CD14-positive monocyte (primary cell): ENCODE measurements at regions not wholly inside any gene's neighbourhood (a gene's known extent, or its start where the extent isn't known, plus 50 kb on each side); places are given as distances from the start of the nearest gene placed in this dataset.
"Not testable (repeated sequence)": the region's sequence is repeated elsewhere in the genome, so short reads cannot be mapped to it uniquely, and the experiment has no call there.

Source experiments
- DNase-seq, 3 donors: peaks; one replicate each; pipeline ENCODE4 v3.0.0-alpha.2; 2011 to 2022
- H2AFZ ChIP-seq: 2 replicates; pipeline ENCODE4 v1.6.0; 2012; ENCODE audit warnings: mild to moderate bottlenecking, low read depth, low read length, inconsistent platforms; ENCODE audit not compliant: insufficient read depth, poor library complexity, severe bottlenecking
- H3K27ac ChIP-seq, 2 donors: 1 replicate in 1 of 2; 2 replicates in 1 of 2; pipeline ENCODE4 v1.5.1; 2012 to 2013; ENCODE audit warnings: low read length in 2 of 2, control low read depth in 1 of 2, inconsistent platforms in 1 of 2, low read depth in 1 of 2, mild to moderate bottlenecking in 1 of 2
- H3K27me3 ChIP-seq, 2 donors: one replicate each; pipeline versions ENCODE4 v1.6.0 to v1.6.1; 2011 to 2013; ENCODE audit warnings: low read length in 2 of 2; ENCODE audit not compliant: control insufficient read depth in 2 of 2, insufficient read depth in 2 of 2
- H3K36me3 ChIP-seq, 2 donors: replicated peaks in 1 of 2; 1 replicate in 1 of 2; 2 replicates in 1 of 2; pipeline versions ENCODE4 v1.5.1 to v1.6.1; 2012 to 2013; ENCODE audit warnings: low read length in 2 of 2, control low read depth in 1 of 2, inconsistent platforms in 1 of 2, mild to moderate bottlenecking in 1 of 2; ENCODE audit not compliant: insufficient read depth in 2 of 2, control insufficient read depth in 1 of 2
- H3K4me1 ChIP-seq, 2 donors: 1 replicate in 1 of 2; 2 replicates in 1 of 2; pipeline versions ENCODE4 v1.5.1 to v1.6.1; 2012 to 2013; ENCODE audit warnings: low read length in 2 of 2, control low read depth in 1 of 2, inconsistent platforms in 1 of 2, mild to moderate bottlenecking in 1 of 2, moderate library complexity in 1 of 2; ENCODE audit not compliant: insufficient read depth in 2 of 2, control insufficient read depth in 1 of 2
- H3K4me2 ChIP-seq: replicated peaks from 2 replicates; pipeline ENCODE3; 2012; ENCODE audit warnings: low read length, moderate library complexity, mild to moderate bottlenecking; ENCODE audit not compliant: poor library complexity, severe bottlenecking; ENCODE audit errors: extremely low read depth
- H3K4me3 ChIP-seq, 3 experiments: fragments of 200-600 bp in 1 of 3; sonication (generic) in 1 of 3; replicated peaks in 1 of 3; 1 replicate in 2 of 3; 2 replicates in 1 of 3; pipeline ENCODE4 v1.5.1; 2011 to 2013; ENCODE audit warnings: low read length in 3 of 3, mild to moderate bottlenecking in 3 of 3, control low read depth in 2 of 3, low read depth in 2 of 3, inconsistent platforms in 1 of 3, moderate library complexity in 1 of 3
- H3K79me2 ChIP-seq: 2 replicates; pipeline ENCODE4 v1.6.0; 2012; ENCODE audit warnings: mild to moderate bottlenecking, control low read depth, inconsistent platforms, low read length, moderate library complexity; ENCODE audit not compliant: insufficient read depth
- H3K9ac ChIP-seq: 2 replicates; pipeline ENCODE4 v1.6.0; 2017; ENCODE audit warnings: low read length, mild to moderate bottlenecking; ENCODE audit not compliant: insufficient read depth, poor library complexity, severe bottlenecking
- H3K9me3 ChIP-seq, 2 donors: replicated peaks in 1 of 2; 1 replicate in 1 of 2; 2 replicates in 1 of 2; pipeline versions ENCODE4 v1.5.1 to v1.6.1; 2012 to 2013; ENCODE audit warnings: low read length in 2 of 2, control low read depth in 1 of 2; ENCODE audit not compliant: control insufficient read depth in 1 of 2, insufficient read depth in 1 of 2
- H4K20me1 ChIP-seq: 2 replicates; pipeline ENCODE4 v1.6.0; 2012; ENCODE audit warnings: mild to moderate bottlenecking, low read length, control low read depth, moderate library complexity; ENCODE audit not compliant: insufficient read depth
- H3K27ac Mint-ChIP-seq, 7 donors: one replicate each; pipeline ENCODE4 v1.8.0; 2020; ENCODE audit warnings: mild to moderate bottlenecking in 7 of 7, mixed read lengths in 7 of 7, moderate library complexity in 6 of 7, inconsistent platforms in 2 of 7
- H3K27me3 Mint-ChIP-seq, 3 donors: one replicate each; pipeline ENCODE4 v1.8.0; 2021 to 2022; ENCODE audit warnings: low read depth in 3 of 3, mild to moderate bottlenecking in 3 of 3, mixed read lengths in 3 of 3, moderate library complexity in 3 of 3, inconsistent platforms in 1 of 3
- H3K36me3 Mint-ChIP-seq, 2 donors: one replicate each; pipeline ENCODE4 v1.8.0; 2020; ENCODE audit warnings: mixed read lengths in 2 of 2, inconsistent platforms in 1 of 2, mild to moderate bottlenecking in 1 of 2
- H3K4me1 Mint-ChIP-seq: one replicate; pipeline ENCODE4 v1.8.0; 2020; ENCODE audit warnings: mild to moderate bottlenecking, mixed read lengths
- H3K4me3 Mint-ChIP-seq, 2 donors: one replicate each; pipeline ENCODE4 v1.8.0; 2020; ENCODE audit warnings: mild to moderate bottlenecking in 2 of 2, mixed read lengths in 2 of 2, moderate library complexity in 1 of 2
- H3K9me3 Mint-ChIP-seq, 7 donors: one replicate each; pipeline ENCODE4 v1.8.0; 2020 to 2022; ENCODE audit warnings: mixed read lengths in 7 of 7, mild to moderate bottlenecking in 6 of 7, moderate library complexity in 6 of 7, inconsistent platforms in 2 of 7
- WGBS: methylation state at CpG from one replicate; pipeline ENCODE4 v1.1.5; 2013; ENCODE audit warnings: missing lambda C conversion rate; ENCODE audit not compliant: insufficient coverage; 5-methylcytosine and 5-hydroxymethylcytosine counted together
- intact Hi-C, 2 donors: fragments of 100-400 bp; cut with micrococcal nuclease; formaldehyde crosslinking; loops; one replicate each; pipeline versions ENCODE4 v1.15.0 to v1.15.1; 2023
- TF ChIP-seq, protein P1 (sequence below): fragments of 200-600 bp; IDR thresholded peaks from one replicate; pipeline ENCODE4 v1.8.0; 2022; ENCODE audit warnings: antibody characterized with exemption, mild to moderate bottlenecking

GRCh38 chr3:34056951-34057390 is 258.5 kb downstream of the PDCD6IP start:
- peaks cover 18% of the 10 kb centered on the region for H3K4me1 Mint-ChIP-seq
- no peaks in the 10 kb centered on the region for H3K27me3 ChIP-seq
- peaks cover 2 to 13% (median 4%) of the 10 kb centered on the region in 7 donors for H3K9me3 Mint-ChIP-seq
- TF ChIP-seq, protein P1, sequence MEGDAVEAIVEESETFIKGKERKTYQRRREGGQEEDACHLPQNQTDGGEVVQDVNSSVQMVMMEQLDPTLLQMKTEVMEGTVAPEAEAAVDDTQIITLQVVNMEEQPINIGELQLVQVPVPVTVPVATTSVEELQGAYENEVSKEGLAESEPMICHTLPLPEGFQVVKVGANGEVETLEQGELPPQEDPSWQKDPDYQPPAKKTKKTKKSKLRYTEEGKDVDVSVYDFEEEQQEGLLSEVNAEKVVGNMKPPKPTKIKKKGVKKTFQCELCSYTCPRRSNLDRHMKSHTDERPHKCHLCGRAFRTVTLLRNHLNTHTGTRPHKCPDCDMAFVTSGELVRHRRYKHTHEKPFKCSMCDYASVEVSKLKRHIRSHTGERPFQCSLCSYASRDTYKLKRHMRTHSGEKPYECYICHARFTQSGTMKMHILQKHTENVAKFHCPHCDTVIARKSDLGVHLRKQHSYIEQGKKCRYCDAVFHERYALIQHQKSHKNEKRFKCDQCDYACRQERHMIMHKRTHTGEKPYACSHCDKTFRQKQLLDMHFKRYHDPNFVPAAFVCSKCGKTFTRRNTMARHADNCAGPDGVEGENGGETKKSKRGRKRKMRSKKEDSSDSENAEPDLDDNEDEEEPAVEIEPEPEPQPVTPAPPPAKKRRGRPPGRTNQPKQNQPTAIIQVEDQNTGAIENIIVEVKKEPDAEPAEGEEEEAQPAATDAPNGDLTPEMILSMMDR, result no peak
- no peaks in the 10 kb centered on the region for H3K36me3 ChIP-seq
- 31% methylated on average over 1 of the region's 3 CpGs for WGBS
- DNase-seq, result peak in 1 of 3 donors; percentile 18
- H3K4me3 ChIP-seq, result peak overlapping the region in 1 of 3 experiments; percentile 38
- peak overlapping the region in 1 of 2 donors; percentile 18 for H3K27ac ChIP-seq
- no peaks in the 10 kb centered on the region for H3K79me2 ChIP-seq
- H3K9me3 ChIP-seq, result no peaks in the 10 kb centered on the region
- H3K36me3 Mint-ChIP-seq, result no peaks in the 10 kb centered on the region
- H3K4me2 ChIP-seq, result peak overlapping the region; percentile 15
- no peaks in the 10 kb centered on the region for H4K20me1 ChIP-seq
- H2AFZ ChIP-seq, result peak overlapping the region; percentile 37
- H3K4me3 Mint-ChIP-seq, result peak overlapping the region in 1 of 2 donors; percentile 75
- H3K27me3 Mint-ChIP-seq, result peaks cover 0 to 2% (median 2%) of the 10 kb centered on the region in 3 donors
- no peak overlapping the region for H3K9ac ChIP-seq
- peaks cover 3 to 15% of the 10 kb centered on the region in 2 donors for H3K4me1 ChIP-seq
- intact Hi-C loops, result no loop called here
- peak overlapping the region in 4 of 7 donors; percentile 18 to 40 (median 32) for H3K27ac Mint-ChIP-seq

GRCh38 chr3:34060995-34061394 is 262.6 kb downstream of the PDCD6IP start:
- H3K36me3 ChIP-seq, H3K4me3 Mint-ChIP-seq, DNase-seq, H3K27ac Mint-ChIP-seq, H3K4me2 ChIP-seq, H3K27me3 Mint-ChIP-seq, intact Hi-C loops, H3K9ac ChIP-seq, H3K79me2 ChIP-seq, H2AFZ ChIP-seq, H4K20me1 ChIP-seq, H3K36me3 Mint-ChIP-seq, H3K4me3 ChIP-seq, H3K27ac ChIP-seq, H3K9me3 ChIP-seq, H3K27me3 ChIP-seq: not testable (repeated sequence)
- WGBS, result no CpG with 5 or more reads among the region's 1 CpG
- Mint-ChIP-seq H3K9me3 (peaks cover 3 to 13% (median 7%) of the 10 kb centered on the region in 7 donors), H3K4me1 (peaks cover 16% of the 10 kb centered on the region)
- H3K4me1 ChIP-seq, result peaks cover 3 to 14% of the 10 kb centered on the region in 2 donors
